SU-DHL-6 (cell line): ENCODE measurements at regions not wholly inside any gene's neighbourhood (a gene's known extent, or its start where the extent isn't known, plus 50 kb on each side); places are given as distances from the start of the nearest gene placed in this dataset.

Source experiments
- H2AFZ ChIP-seq: fragments of 200-600 bp; sonication (generic); 2 replicates; pipeline ENCODE4 v1.6.1; 2014; ENCODE audit warnings: low read depth, mild to moderate bottlenecking, moderate library complexity, mixed read lengths, antibody characterized with exemption, low read length; ENCODE audit not compliant: severe bottlenecking
- H3F3A ChIP-seq: fragments of 200-600 bp; shearing (Covaris generic); 2 replicates; pipeline ENCODE4 v1.6.0; 2016; ENCODE audit warnings: antibody characterized with exemption, mild to moderate bottlenecking; ENCODE audit not compliant: insufficient read depth
- H3K27ac ChIP-seq: fragments of 200-600 bp; sonication (generic); 2 replicates; pipeline ENCODE4 v1.5.1; 2016; ENCODE audit warnings: low read depth, mild to moderate bottlenecking, low read length, moderate library complexity, mixed read lengths
- H3K27me3 ChIP-seq: fragments of 200-600 bp; sonication (generic), shearing (Covaris generic); 2 replicates; pipeline ENCODE4 v1.6.0; 2014; ENCODE audit warnings: mild to moderate bottlenecking, low read length
- H3K36me3 ChIP-seq: fragments of 200-600 bp; sonication (generic); 2 replicates; pipeline ENCODE4 v1.6.1; 2014; ENCODE audit warnings: mild to moderate bottlenecking, low read length, mixed read lengths
- H3K4me2 ChIP-seq: fragments of 300-600, 200-600 bp; shearing (Covaris generic), sonication (generic); 2 replicates; pipeline ENCODE4 v1.6.0; 2014; ENCODE audit warnings: low read length, low read depth, mild to moderate bottlenecking; ENCODE audit not compliant: poor library complexity, severe bottlenecking
- H3K4me3 ChIP-seq: fragments of 200-600 bp; sonication (generic); 2 replicates; pipeline ENCODE4 v1.5.1; 2014; ENCODE audit warnings: antibody characterized with exemption, low read length, mild to moderate bottlenecking, mixed read lengths; ENCODE audit not compliant: insufficient read depth, poor library complexity, severe bottlenecking
- H3K79me2 ChIP-seq: fragments of 200-600 bp; sonication (generic); 2 replicates; pipeline ENCODE4 v1.6.1; 2014; ENCODE audit warnings: mild to moderate bottlenecking, low read length, moderate library complexity; ENCODE audit not compliant: insufficient read depth
- H3K9ac ChIP-seq: fragments of 200-600 bp; sonication (generic); 2 replicates; pipeline ENCODE4 v1.7.0; 2014; ENCODE audit warnings: mild to moderate bottlenecking, low read length
- H3K9me2 ChIP-seq: fragments of 200-600 bp; sonication (generic); replicated peaks from 2 replicates; pipeline ENCODE4 v1.6.1; 2014; ENCODE audit warnings: low read length; ENCODE audit not compliant: insufficient read depth
- H3K9me3 ChIP-seq: fragments of 200-600 bp; sonication (generic); 2 replicates; pipeline ENCODE4 v1.6.1; 2014; ENCODE audit warnings: low read length, mixed read lengths; ENCODE audit not compliant: insufficient read depth
- H4K20me1 ChIP-seq: fragments of 200-600 bp; sonication (generic); 2 replicates; pipeline ENCODE4 v1.6.1; 2014; ENCODE audit warnings: low read depth, mild to moderate bottlenecking, antibody characterized with exemption, low read length, moderate library complexity, mixed read lengths
- CTCF ChIP-seq: fragments of 200-600 bp; sonication (generic); IDR thresholded peaks from one replicate; pipeline ENCODE4 v1.5.1; 2017; ENCODE audit warnings: antibody characterized with exemption, mild to moderate bottlenecking, low read length, moderate library complexity; ENCODE audit not compliant: insufficient read depth, poor library complexity, severe bottlenecking
- EZH2phosphoT487 ChIP-seq: fragments of 200-600 bp; sonication (generic), shearing (Covaris generic); conservative IDR thresholded peaks from 2 replicates; pipeline ENCODE4 v1.6.1; 2018; ENCODE audit warnings: mild to moderate bottlenecking, antibody characterized with exemption, low read length, moderate library complexity, mixed read lengths

GRCh38 chr3:106642161-106642560 is 735.1 kb upstream of the CCDC54 start:
- no peaks in the 10 kb centered on the region for H3K36me3 ChIP-seq
- H4K20me1 ChIP-seq = no peaks in the 10 kb centered on the region
- no peaks in the 10 kb centered on the region for H3F3A ChIP-seq
- no peak overlapping the region for H3K4me2 ChIP-seq
- H3K27me3 ChIP-seq = no peaks in the 10 kb centered on the region
- no peak overlapping the region for H3K27ac ChIP-seq
- no peaks in the 10 kb centered on the region for H3K9me2 ChIP-seq
- no peaks in the 10 kb centered on the region for H3K79me2 ChIP-seq
- no peak overlapping the region for H2AFZ ChIP-seq
- H3K9ac ChIP-seq = no peak overlapping the region
- no peaks in the 10 kb centered on the region for H3K9me3 ChIP-seq
- H3K4me3 ChIP-seq = no peak overlapping the region
- TF ChIP-seq CTCF (no peak), EZH2phosphoT487 (no peak)

- Histone ChIP-seq H3K9me2 (no peaks in the 10 kb centered on the region), H4K20me1 (no peaks in the 10 kb centered on the region), H3K27me3 (no peaks in the 10 kb centered on the region), H2AFZ (no peak overlapping the region), H3K79me2 (no peaks in the 10 kb centered on the region), H3K4me3 (no peak overlapping the region), H3K9ac (no peak overlapping the region), H3K4me2 (no peak overlapping the region), H3F3A (no peaks in the 10 kb centered on the region), H3K36me3 (no peaks in the 10 kb centered on the region), H3K27ac (no peak overlapping the region), H3K9me3 (no peaks in the 10 kb centered on the region)
- TF ChIP-seq EZH2phosphoT487 (no peak), CTCF (no peak)
Observed at GRCh38 chr3:106643684-106644161, 733.5 kb upstream of the CCDC54 start.

GRCh38 chr3:106673926-106674569 is 703.2 kb upstream of the CCDC54 start:
- no peak overlapping the region for H3K4me3 ChIP-seq

GRCh38 chr3:106675451-106675850 is 701.8 kb upstream of the CCDC54 start:
- Histone ChIP-seq H3F3A (no peaks in the 10 kb centered on the region), H3K79me2 (no peaks in the 10 kb centered on the region), H4K20me1 (no peaks in the 10 kb centered on the region), H3K27ac (no peak overlapping the region), H3K4me2 (no peak overlapping the region), H3K4me3 (no peak overlapping the region), H3K9me3 (no peaks in the 10 kb centered on the region), H3K36me3 (no peaks in the 10 kb centered on the region), H3K9me2 (no peaks in the 10 kb centered on the region), H3K9ac (no peak overlapping the region), H2AFZ (no peak overlapping the region), H3K27me3 (no peaks in the 10 kb centered on the region)
- no peak for TF ChIP-seq EZH2phosphoT487
- no peak for TF ChIP-seq CTCF

More at GRCh38 chr3:106673926-106674569, 703.2 kb upstream of the CCDC54 start:
- Histone ChIP-seq H3K4me2 (no peak overlapping the region), H3K27ac (no peak overlapping the region), H3K9me3 (no peaks in the 10 kb centered on the region), H4K20me1 (no peaks in the 10 kb centered on the region), H3K36me3 (no peaks in the 10 kb centered on the region), H3K9ac (no peak overlapping the region), H3K27me3 (no peaks in the 10 kb centered on the region), H2AFZ (no peak overlapping the region), H3K9me2 (no peaks in the 10 kb centered on the region), H3F3A (no peaks in the 10 kb centered on the region), H3K79me2 (no peaks in the 10 kb centered on the region)
- no peak for TF ChIP-seq EZH2phosphoT487
